GM21723 (cell line): ENCODE measurements at regions not wholly inside any gene's neighbourhood (a gene's known extent, or its start where the extent isn't known, plus 50 kb on each side); places are given as distances from the start of the nearest gene placed in this dataset.
"Not testable (repeated sequence)": the region's sequence is repeated elsewhere in the genome, so short reads cannot be mapped to it uniquely, and the experiment has no call there.

Experiments
- ATAC-seq: cut with Tn5 transposase; IDR thresholded peaks from one replicate; pipeline ENCODE4 v1.9.1; 2021; ENCODE audit warnings: mild to moderate bottlenecking, moderate library complexity; ENCODE audit not compliant: unreplicated experiment

- no peak for ATAC-seq
These were observed 1048.2 kb downstream of the SLC16A7 start for GRCh38 chr12:60644076-60644475.

- no peak for ATAC-seq
These were observed 1071.1 kb downstream of the SLC16A7 start for GRCh38 chr12:60666895-60667294.

GRCh38 chr12:60672949-60673348 lies 1077.1 kb downstream of the SLC16A7 start:
- ATAC-seq: no peak

- no peak for ATAC-seq
These were observed 1089.3 kb downstream of the SLC16A7 start for GRCh38 chr12:60684988-60685655.

- ATAC-seq: no peak
These were observed 1093.3 kb downstream of the SLC16A7 start for GRCh38 chr12:60689137-60689536.

- no peak for ATAC-seq
These were observed 1097.3 kb downstream of the SLC16A7 start for GRCh38 chr12:60693019-60693626.

- ATAC-seq: no peak
These were observed 1108.5 kb downstream of the SLC16A7 start for GRCh38 chr12:60704171-60704914.

GRCh38 chr12:60710246-60710645 lies 1114.4 kb downstream of the SLC16A7 start:
- no peak for ATAC-seq

- no peak for ATAC-seq
These were observed 1118.5 kb downstream of the SLC16A7 start for GRCh38 chr12:60714141-60714900.

GRCh38 chr12:60724475-60724874 lies 1128.6 kb downstream of the SLC16A7 start:
- ATAC-seq: no peak

GRCh38 chr12:60724984-60725383 lies 1129.2 kb downstream of the SLC16A7 start:
- ATAC-seq: no peak

- peak; percentile 65 for ATAC-seq
These were observed 1156.8 kb downstream of the SLC16A7 start for GRCh38 chr12:60752589-60752988.

GRCh38 chr12:60758224-60758623 lies 1162.4 kb downstream of the SLC16A7 start:
- no peak for ATAC-seq

GRCh38 chr12:60760965-60761364 lies 1165.1 kb downstream of the SLC16A7 start:
- ATAC-seq: no peak

GRCh38 chr12:60801166-60801565 lies 1205.3 kb downstream of the SLC16A7 start:
- not testable (repeated sequence) for ATAC-seq

GRCh38 chr12:60803147-60803546 lies 1207.3 kb downstream of the SLC16A7 start:
- no peak for ATAC-seq

- no peak for ATAC-seq
These were observed 1209.5 kb downstream of the SLC16A7 start for GRCh38 chr12:60805364-60805763.

- ATAC-seq: no peak
These were observed 1224.0 kb downstream of the SLC16A7 start for GRCh38 chr12:60819794-60820193.

- no peak for ATAC-seq
These were observed 1226.8 kb downstream of the SLC16A7 start for GRCh38 chr12:60822580-60822979.

- no peak for ATAC-seq
These were observed 1234.6 kb downstream of the SLC16A7 start for GRCh38 chr12:60830381-60830780.

GRCh38 chr12:60832290-60832689 lies 1236.5 kb downstream of the SLC16A7 start:
- ATAC-seq: no peak
